ENCODE measurements at regions not wholly inside any gene's neighbourhood (a gene's known extent, or its start where the extent isn't known, plus 50 kb on each side); places are given as distances from the start of the nearest gene placed in this dataset.

DNA sequence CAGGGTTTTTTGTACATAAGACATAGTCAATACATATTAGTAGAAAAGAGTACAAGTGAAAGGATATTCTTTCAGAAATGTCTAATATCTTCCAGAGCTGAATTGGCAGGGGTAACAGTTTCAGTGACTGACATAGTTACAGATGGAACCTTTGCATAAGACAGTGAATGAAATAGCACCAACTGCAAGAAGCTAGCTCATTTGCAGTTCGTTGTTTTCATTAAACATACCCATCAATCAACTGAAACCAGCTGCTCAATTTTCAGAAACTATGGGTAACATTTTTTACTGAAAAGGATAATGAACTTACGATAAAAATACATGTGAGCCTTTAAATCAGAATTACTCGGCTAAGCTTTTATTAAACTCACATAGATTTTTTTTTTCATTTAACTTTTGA is 93.9 kb upstream of the EPHA3 start:
- TF ChIP-seq, protein P1, sequence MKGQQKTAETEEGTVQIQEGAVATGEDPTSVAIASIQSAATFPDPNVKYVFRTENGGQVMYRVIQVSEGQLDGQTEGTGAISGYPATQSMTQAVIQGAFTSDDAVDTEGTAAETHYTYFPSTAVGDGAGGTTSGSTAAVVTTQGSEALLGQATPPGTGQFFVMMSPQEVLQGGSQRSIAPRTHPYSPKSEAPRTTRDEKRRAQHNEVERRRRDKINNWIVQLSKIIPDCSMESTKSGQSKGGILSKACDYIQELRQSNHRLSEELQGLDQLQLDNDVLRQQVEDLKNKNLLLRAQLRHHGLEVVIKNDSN (IDR thresholded peaks at IDR 0.05), result no peak
- TF ChIP-seq TEAD4 (IDR thresholded peaks at IDR 0.05) (no peak), RAD21 (IDR thresholded peaks at IDR 0.05; ENCODE audit: low read depth) (no peak), EP300 (IDR thresholded peaks at IDR 0.05; ENCODE audit: borderline replicate concordance) (no peak), MAX (IDR thresholded peaks at IDR 0.05) (no peak), TAF1 (IDR thresholded peaks at IDR 0.05; ENCODE audit: low read depth) (no peak), FOXM1 (IDR thresholded peaks at IDR 0.05; ENCODE audit: borderline replicate concordance, low read depth) (no peak), ZBTB7A (IDR thresholded peaks at IDR 0.05; ENCODE audit: low read depth) (no peak), TCF12 (IDR thresholded peaks at IDR 0.05; ENCODE audit: low read depth) (no peak), NFIC (IDR thresholded peaks at IDR 0.05) (no peak), REST (IDR thresholded peaks at IDR 0.05; ENCODE audit: low read depth) (no peak), EGR1 (IDR thresholded peaks at IDR 0.05) (no peak), CREB1 (IDR thresholded peaks at IDR 0.05; ENCODE audit: low read depth) (no peak), CEBPB (IDR thresholded peaks at IDR 0.05) (no peak), YY1 (IDR thresholded peaks at IDR 0.05; ENCODE audit: low read depth) (no peak)

GRCh38 chr3:89017531-89017930 is 89.9 kb upstream of the EPHA3 start:
- TF ChIP-seq REST (IDR thresholded peaks at IDR 0.05; ENCODE audit: low read depth), result no peak
- no peak for TF ChIP-seq MAX (IDR thresholded peaks at IDR 0.05)
- TF ChIP-seq RAD21 (IDR thresholded peaks at IDR 0.05; ENCODE audit: low read depth), result no peak
- TF ChIP-seq TAF1 (IDR thresholded peaks at IDR 0.05; ENCODE audit: low read depth), result no peak
- no peak for TF ChIP-seq TEAD4 (IDR thresholded peaks at IDR 0.05)
- TF ChIP-seq, protein P1 (IDR thresholded peaks at IDR 0.05), result no peak
- no peak for TF ChIP-seq NFIC (IDR thresholded peaks at IDR 0.05)
- TF ChIP-seq CREB1 (IDR thresholded peaks at IDR 0.05; ENCODE audit: low read depth), result no peak
- TF ChIP-seq TCF12 (IDR thresholded peaks at IDR 0.05; ENCODE audit: low read depth), result no peak
- no peak for TF ChIP-seq EGR1 (IDR thresholded peaks at IDR 0.05)
- TF ChIP-seq FOXM1 (IDR thresholded peaks at IDR 0.05; ENCODE audit: borderline replicate concordance, low read depth), result no peak
- TF ChIP-seq EP300 (IDR thresholded peaks at IDR 0.05; ENCODE audit: borderline replicate concordance), result no peak
- TF ChIP-seq CEBPB (IDR thresholded peaks at IDR 0.05), result no peak
- no peak for TF ChIP-seq YY1 (IDR thresholded peaks at IDR 0.05; ENCODE audit: low read depth)
- TF ChIP-seq ZBTB7A (IDR thresholded peaks at IDR 0.05; ENCODE audit: low read depth), result no peak

DNA sequence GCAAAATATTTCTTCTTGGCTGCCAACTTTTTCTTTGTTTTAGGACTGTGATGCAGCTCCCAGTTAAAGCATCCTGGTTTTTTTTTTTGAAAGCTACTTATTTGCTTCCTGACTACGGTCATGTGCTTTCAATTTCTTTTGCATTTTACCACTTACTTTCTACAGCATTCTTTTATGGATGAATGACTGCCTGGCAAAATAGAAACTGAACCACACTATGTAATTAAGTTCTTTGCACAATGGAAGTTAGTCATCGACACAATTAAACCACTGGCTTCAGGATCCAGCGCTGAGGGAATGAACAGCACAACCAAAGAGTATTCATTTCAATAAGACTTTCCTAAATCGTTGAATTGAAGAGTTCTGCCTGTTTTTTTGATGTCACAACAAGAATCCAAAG is 82.2 kb upstream of the EPHA3 start:
- TF ChIP-seq TCF12 (IDR thresholded peaks at IDR 0.05; ENCODE audit: low read depth), result peak; percentile 79; the same call in 1 of the 2 replicates
- no peak for TF ChIP-seq ZBTB7A (IDR thresholded peaks at IDR 0.05; ENCODE audit: low read depth)
- TF ChIP-seq REST (IDR thresholded peaks at IDR 0.05; ENCODE audit: low read depth), result no peak
- peak; percentile 18; the same call in 1 of the 2 replicates for TF ChIP-seq CEBPB (IDR thresholded peaks at IDR 0.05)
- TF ChIP-seq, protein P1 (IDR thresholded peaks at IDR 0.05), result peak; percentile 67
- TF ChIP-seq EGR1 (IDR thresholded peaks at IDR 0.05), result no peak
- no peak for TF ChIP-seq YY1 (IDR thresholded peaks at IDR 0.05; ENCODE audit: low read depth)
- TF ChIP-seq MAX (IDR thresholded peaks at IDR 0.05), result peak; percentile 37; the same call in 1 of the 2 replicates
- TF ChIP-seq NFIC (IDR thresholded peaks at IDR 0.05), result peak; percentile 69
- TF ChIP-seq FOXM1 (IDR thresholded peaks at IDR 0.05; ENCODE audit: borderline replicate concordance, low read depth), result peak; percentile 66; the same call in 1 of the 2 replicates
- TF ChIP-seq EP300 (IDR thresholded peaks at IDR 0.05; ENCODE audit: borderline replicate concordance), result peak; percentile 73
- TF ChIP-seq TEAD4 (IDR thresholded peaks at IDR 0.05), result peak; percentile 79
- TF ChIP-seq CREB1 (IDR thresholded peaks at IDR 0.05; ENCODE audit: low read depth), result no peak
- TF ChIP-seq RAD21 (IDR thresholded peaks at IDR 0.05; ENCODE audit: low read depth), result no peak
- no peak for TF ChIP-seq TAF1 (IDR thresholded peaks at IDR 0.05; ENCODE audit: low read depth)
